ENCODE measurements at regions not wholly inside any gene's neighbourhood (a gene's known extent, or its start where the extent isn't known, plus 50 kb on each side); places are given as distances from the start of the nearest gene placed in this dataset.

- H3K36me3 Mint-ChIP-seq (ENCODE audit: low read depth), result no peaks in the 10 kb centered on the region
- TF ChIP-seq CTCF (conservative IDR thresholded peaks at IDR 0.05), result no peak
- no peak overlapping the region for H3K27ac Mint-ChIP-seq (ENCODE audit: unreplicated experiment)
- H3K4me1 Mint-ChIP-seq, result peaks cover 6% of the 10 kb centered on the region
- no peak for DNase-seq (ENCODE audit: low read depth, low spot score)
- no peaks in the 10 kb centered on the region for H3K27me3 Mint-ChIP-seq (ENCODE audit: low read depth)
- H3K4me3 Mint-ChIP-seq, result no peak overlapping the region
- peaks cover 4% of the 10 kb centered on the region for H3K9me3 Mint-ChIP-seq
These were observed 327.0 kb upstream of the ADCY2 start for GRCh38 chr5:7068899-7069298.

DNA sequence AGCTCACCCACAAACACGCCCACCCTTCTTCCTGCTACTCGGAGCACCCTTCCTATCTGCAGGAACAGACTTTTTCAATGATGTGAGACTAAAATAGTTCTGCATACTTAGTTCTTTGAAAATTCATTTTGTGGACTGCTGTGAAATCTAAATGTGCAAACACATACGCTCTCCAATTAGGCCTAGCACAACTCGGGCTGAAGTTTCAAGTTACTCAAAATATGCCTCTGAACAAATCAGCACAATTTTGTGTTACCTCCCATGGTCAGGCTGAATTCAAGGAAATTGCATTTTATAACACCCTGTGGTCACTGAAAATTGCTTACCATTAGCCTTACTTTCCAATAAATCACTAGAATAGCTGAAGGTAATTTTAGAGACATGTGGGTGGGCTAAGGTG lies 323.8 kb upstream of the ADCY2 start:
- peaks cover 6% of the 10 kb centered on the region for H3K4me1 Mint-ChIP-seq

GRCh38 chr5:7073666-7074065 lies 322.3 kb upstream of the ADCY2 start:
- TF ChIP-seq CTCF (conservative IDR thresholded peaks at IDR 0.05), result no peak
- no peak for DNase-seq (ENCODE audit: low read depth, low spot score)
- Mint-ChIP-seq H3K27ac (ENCODE audit: unreplicated experiment) (no peak overlapping the region), H3K27me3 (ENCODE audit: low read depth) (no peaks in the 10 kb centered on the region), H3K9me3 (no peaks in the 10 kb centered on the region), H3K4me3 (no peak overlapping the region), H3K36me3 (ENCODE audit: low read depth) (no peaks in the 10 kb centered on the region), H3K4me1 (peaks cover 9% of the 10 kb centered on the region)

More for the DNA sequence above, 323.8 kb upstream of the ADCY2 start:
- no peaks in the 10 kb centered on the region for H3K36me3 Mint-ChIP-seq (ENCODE audit: low read depth)
- H3K27me3 Mint-ChIP-seq (ENCODE audit: low read depth), result no peaks in the 10 kb centered on the region
- no peak for TF ChIP-seq CTCF (conservative IDR thresholded peaks at IDR 0.05)
- no peak overlapping the region for H3K4me3 Mint-ChIP-seq
- no peak overlapping the region for H3K27ac Mint-ChIP-seq (ENCODE audit: unreplicated experiment)
- no peak for DNase-seq (ENCODE audit: low read depth, low spot score)
- no peaks in the 10 kb centered on the region for H3K9me3 Mint-ChIP-seq

GRCh38 chr5:7074176-7074575 lies 321.8 kb upstream of the ADCY2 start:
- H3K9me3 Mint-ChIP-seq, result no peaks in the 10 kb centered on the region
- peaks cover 15% of the 10 kb centered on the region for H3K4me1 Mint-ChIP-seq
- H3K36me3 Mint-ChIP-seq (ENCODE audit: low read depth), result no peaks in the 10 kb centered on the region
- no peak for DNase-seq (ENCODE audit: low read depth, low spot score)
- no peak overlapping the region for H3K27ac Mint-ChIP-seq (ENCODE audit: unreplicated experiment)
- peaks cover 2% of the 10 kb centered on the region for H3K27me3 Mint-ChIP-seq (ENCODE audit: low read depth)
- peak; percentile 18 for TF ChIP-seq CTCF (conservative IDR thresholded peaks at IDR 0.05)
- H3K4me3 Mint-ChIP-seq, result no peak overlapping the region

DNA sequence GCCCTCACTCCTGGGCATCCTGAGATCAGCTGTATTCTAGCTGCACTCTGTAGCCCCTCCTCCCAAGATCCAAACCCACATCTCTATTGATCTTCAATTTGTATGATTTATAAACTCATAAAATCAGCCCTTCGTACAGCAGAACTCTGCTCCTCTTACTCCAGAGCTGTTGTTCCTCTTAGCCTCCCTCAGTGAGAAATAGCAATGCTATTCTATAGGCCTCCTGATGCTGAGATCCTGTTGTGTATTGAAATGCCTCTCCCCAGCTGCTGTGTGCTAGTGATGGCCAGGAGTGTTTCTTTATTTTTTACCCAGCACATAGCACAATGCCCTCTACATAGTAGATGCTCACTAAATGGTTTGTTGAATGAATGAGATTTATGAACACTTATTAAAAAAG lies 320.5 kb upstream of the ADCY2 start:
- DNase-seq (ENCODE audit: low read depth, low spot score), result no peak

More for the DNA sequence above, 320.5 kb upstream of the ADCY2 start:
- Mint-ChIP-seq H3K4me1 (peaks cover 22% of the 10 kb centered on the region), H3K36me3 (ENCODE audit: low read depth) (no peaks in the 10 kb centered on the region), H3K9me3 (no peaks in the 10 kb centered on the region), H3K4me3 (no peak overlapping the region), H3K27me3 (ENCODE audit: low read depth) (peaks cover 3% of the 10 kb centered on the region), H3K27ac (ENCODE audit: unreplicated experiment) (no peak overlapping the region)
- no peak for TF ChIP-seq CTCF (conservative IDR thresholded peaks at IDR 0.05)
